Liver (tissue), 3 donors: ENCODE measurements at regions not wholly inside any gene's neighbourhood (a gene's known extent, or its start where the extent isn't known, plus 50 kb on each side); places are given as distances from the start of the nearest gene placed in this dataset.

Source experiments
- ATF3 ChIP-seq: IDR thresholded peaks from 2 replicates; pipeline ENCODE4 v1.6.1; 2016; ENCODE audit warnings: antibody characterized with exemption
- CTCF ChIP-seq: fragments of 150-350 bp; IDR thresholded peaks from 2 replicates; pipeline ENCODE4 v1.5.1; 2017; ENCODE audit warnings: improper control_type of control experiment, low read depth, low read length; ENCODE audit not compliant: missing input control
- MAX ChIP-seq: IDR thresholded peaks from 2 replicates; pipeline ENCODE4 v1.6.1; 2016; ENCODE audit warnings: antibody characterized with exemption
- NR2F2 ChIP-seq: IDR thresholded peaks from 2 replicates; pipeline ENCODE4 v1.6.1; 2016; ENCODE audit warnings: antibody characterized with exemption
- donor health status: healthy.
- donor health status: healthy.

- TF ChIP-seq CTCF, result no peak
- TF ChIP-seq ATF3, result no peak
- no peak for TF ChIP-seq MAX
- TF ChIP-seq NR2F2, result no peak
These were observed 86.2 kb upstream of the ASB18 start for GRCh38 chr2:236350426-236350825.
